ENCODE measurements at regions not wholly inside any gene's neighbourhood (a gene's known extent, or its start where the extent isn't known, plus 50 kb on each side); places are given as distances from the start of the nearest gene placed in this dataset.

DNA sequence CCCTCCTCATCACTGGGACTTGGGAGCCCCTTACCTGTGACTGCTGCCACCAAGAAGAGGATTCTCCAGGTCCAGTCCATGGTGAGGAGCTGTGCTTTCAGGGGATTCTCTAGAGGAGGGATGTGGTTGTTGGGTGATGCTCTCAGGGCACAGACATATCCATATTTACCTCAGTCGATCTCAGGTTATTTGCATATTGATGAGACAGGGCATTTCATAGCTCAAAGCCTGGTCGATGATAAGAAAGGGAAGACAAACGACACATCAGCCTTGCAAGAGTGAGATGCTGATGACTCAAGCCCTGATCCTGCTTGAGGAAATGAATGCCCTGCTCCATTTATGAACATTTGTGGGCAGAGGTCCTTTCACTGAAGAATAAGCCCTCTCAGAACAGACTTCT lies 981.0 kb downstream of the TMEM121 start:
- peaks cover 0 to 22% (median 0%) of the 10 kb centered on the region in 12 donors for H3K4me1 ChIP-seq
- no peaks in the 10 kb centered on the region for H3K36me3 ChIP-seq
- 52 to 67% (median 59%) methylated on average over 3 of the region's 3 CpGs for WGBS, 4 donors
- no peak for DNase-seq
- peak overlapping the region in 1 of 12 donors; percentile 15 for H3K4me3 ChIP-seq
- no peaks in the 10 kb centered on the region for H3K9me3 ChIP-seq
- peaks cover 0 to 20% (median 0%) of the 10 kb centered on the region in 9 donors for H3K27me3 ChIP-seq
- H3K27ac ChIP-seq, result peak overlapping the region in 1 of 12 donors; percentile 32
- intact Hi-C loops (cut with DNase I), result no loop called here
- no peak for TF ChIP-seq POLR2A (IDR thresholded peaks at IDR 0.05)
- ATAC-seq, result no peak

DNA sequence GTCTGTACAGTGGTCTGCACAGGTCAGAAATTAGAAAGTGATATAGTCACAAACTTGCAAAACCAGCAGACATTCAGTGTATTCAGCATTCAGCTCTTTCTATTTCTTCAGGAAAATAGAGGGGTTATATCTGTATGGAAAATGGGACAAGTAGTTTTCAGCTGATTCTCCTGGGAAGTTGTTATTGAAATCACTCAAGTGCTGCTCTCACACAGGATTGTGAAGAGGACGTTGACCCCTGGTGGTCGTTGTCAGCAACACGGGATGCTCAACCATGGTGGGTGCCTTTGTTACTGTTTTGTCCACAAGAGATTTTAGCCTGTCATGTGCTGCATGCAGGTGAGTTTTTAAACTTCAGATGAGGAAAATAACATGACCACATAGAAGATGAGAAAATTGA lies 981.8 kb downstream of the TMEM121 start:
- no peak for ATAC-seq
- WGBS, 4 donors, result 29 to 42% (median 40%) methylated on average over 3 of the region's 3 CpGs
- no peak for TF ChIP-seq POLR2A (IDR thresholded peaks at IDR 0.05)
- TF ChIP-seq, protein P1, sequence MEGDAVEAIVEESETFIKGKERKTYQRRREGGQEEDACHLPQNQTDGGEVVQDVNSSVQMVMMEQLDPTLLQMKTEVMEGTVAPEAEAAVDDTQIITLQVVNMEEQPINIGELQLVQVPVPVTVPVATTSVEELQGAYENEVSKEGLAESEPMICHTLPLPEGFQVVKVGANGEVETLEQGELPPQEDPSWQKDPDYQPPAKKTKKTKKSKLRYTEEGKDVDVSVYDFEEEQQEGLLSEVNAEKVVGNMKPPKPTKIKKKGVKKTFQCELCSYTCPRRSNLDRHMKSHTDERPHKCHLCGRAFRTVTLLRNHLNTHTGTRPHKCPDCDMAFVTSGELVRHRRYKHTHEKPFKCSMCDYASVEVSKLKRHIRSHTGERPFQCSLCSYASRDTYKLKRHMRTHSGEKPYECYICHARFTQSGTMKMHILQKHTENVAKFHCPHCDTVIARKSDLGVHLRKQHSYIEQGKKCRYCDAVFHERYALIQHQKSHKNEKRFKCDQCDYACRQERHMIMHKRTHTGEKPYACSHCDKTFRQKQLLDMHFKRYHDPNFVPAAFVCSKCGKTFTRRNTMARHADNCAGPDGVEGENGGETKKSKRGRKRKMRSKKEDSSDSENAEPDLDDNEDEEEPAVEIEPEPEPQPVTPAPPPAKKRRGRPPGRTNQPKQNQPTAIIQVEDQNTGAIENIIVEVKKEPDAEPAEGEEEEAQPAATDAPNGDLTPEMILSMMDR (IDR thresholded peaks at IDR 0.05), result no peak
- no peaks in the 10 kb centered on the region for H3K9me3 ChIP-seq
- no peaks in the 10 kb centered on the region for H3K36me3 ChIP-seq
- intact Hi-C loops (cut with DNase I), result no loop called here
- DNase-seq, result no peak
- H3K27me3 ChIP-seq, result peaks cover 0 to 20% (median 0%) of the 10 kb centered on the region in 9 donors
- H3K27ac ChIP-seq, result no peak overlapping the region
- H3K4me3 ChIP-seq, result no peak overlapping the region
- peaks cover 0 to 22% (median 0%) of the 10 kb centered on the region in 12 donors for H3K4me1 ChIP-seq

DNA sequence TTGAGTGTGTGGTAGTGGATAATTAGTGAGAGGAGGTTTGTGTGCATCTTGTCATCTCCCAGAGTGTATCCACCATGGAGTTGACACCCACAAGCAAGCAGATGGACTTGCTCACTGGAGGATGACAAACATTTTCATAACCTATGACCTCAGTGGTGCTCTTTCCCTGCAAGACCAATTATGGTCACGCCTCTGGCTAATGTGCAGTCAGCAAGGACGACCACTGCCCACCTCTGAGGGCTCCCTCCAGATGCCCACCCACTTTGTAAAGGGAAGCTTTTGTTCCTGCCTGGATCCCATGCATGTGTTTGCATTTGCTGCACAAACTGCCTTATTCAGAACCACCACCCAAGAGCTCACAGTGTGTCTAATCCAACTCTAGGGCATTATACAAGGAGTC lies 982.8 kb downstream of the TMEM121 start:
- Histone ChIP-seq H3K4me3 (no peak overlapping the region), H3K9me3 (no peaks in the 10 kb centered on the region), H3K27ac (no peak overlapping the region), H3K27me3 (peaks cover 0 to 20% (median 0%) of the 10 kb centered on the region in 9 donors), H3K36me3 (no peaks in the 10 kb centered on the region), H3K4me1 (peaks cover 0 to 22% (median 0%) of the 10 kb centered on the region in 12 donors)
- 28 to 59% (median 43%) methylated on average over 2 of the region's 2 CpGs for WGBS, 4 donors
- no peak for ATAC-seq
- intact Hi-C loops (cut with DNase I), result no loop called here
- no peak for DNase-seq
- TF ChIP-seq POLR2A (IDR thresholded peaks at IDR 0.05), result no peak
- TF ChIP-seq, protein P1 (IDR thresholded peaks at IDR 0.05), result no peak

DNA sequence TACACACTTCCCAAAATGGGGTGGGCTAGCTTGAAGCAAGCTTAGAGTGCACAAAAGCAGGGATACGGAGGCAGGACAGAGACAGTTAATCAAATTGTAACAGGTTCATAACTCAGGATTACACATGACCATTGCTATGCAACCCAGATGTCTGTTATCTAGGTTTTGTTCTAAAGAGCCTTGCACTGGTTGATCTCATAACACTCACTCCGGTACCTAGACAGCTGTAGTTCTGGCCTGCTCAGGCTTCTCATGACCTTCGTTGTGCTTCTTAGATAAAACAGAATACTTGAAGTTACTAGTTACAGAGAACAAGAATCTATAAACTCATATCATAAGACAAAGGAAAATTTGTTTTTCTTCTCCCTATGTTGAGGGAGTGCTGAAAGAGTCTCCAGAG lies 983.4 kb downstream of the TMEM121 start:
- Histone ChIP-seq H3K36me3 (no peaks in the 10 kb centered on the region), H3K27ac (no peak overlapping the region), H3K27me3 (peaks cover 0 to 20% (median 0%) of the 10 kb centered on the region in 9 donors), H3K4me1 (peaks cover 0 to 22% (median 0%) of the 10 kb centered on the region in 12 donors), H3K4me3 (no peak overlapping the region), H3K9me3 (no peaks in the 10 kb centered on the region)
- no peak for TF ChIP-seq POLR2A (IDR thresholded peaks at IDR 0.05)
- TF ChIP-seq, protein P1 (IDR thresholded peaks at IDR 0.05), result no peak
- DNase-seq (no peak), ATAC-seq (peak in 1 of 4 donors; percentile 39)
- WGBS, 4 donors, result 37 to 50% (median 41%) methylated on average over 3 of the region's 3 CpGs
- intact Hi-C loops (cut with DNase I), result loop anchor here in 1 of 10 donors (10.0 kb wide), 1 partner anchor 75 kb away; no protein-coding TSS in a partner anchor

Measured in heart left ventricle (tissue), 16 donors.